ENCODE measurements at regions not wholly inside any gene's neighbourhood (a gene's known extent, or its start where the extent isn't known, plus 50 kb on each side); places are given as distances from the start of the nearest gene placed in this dataset.

DNA sequence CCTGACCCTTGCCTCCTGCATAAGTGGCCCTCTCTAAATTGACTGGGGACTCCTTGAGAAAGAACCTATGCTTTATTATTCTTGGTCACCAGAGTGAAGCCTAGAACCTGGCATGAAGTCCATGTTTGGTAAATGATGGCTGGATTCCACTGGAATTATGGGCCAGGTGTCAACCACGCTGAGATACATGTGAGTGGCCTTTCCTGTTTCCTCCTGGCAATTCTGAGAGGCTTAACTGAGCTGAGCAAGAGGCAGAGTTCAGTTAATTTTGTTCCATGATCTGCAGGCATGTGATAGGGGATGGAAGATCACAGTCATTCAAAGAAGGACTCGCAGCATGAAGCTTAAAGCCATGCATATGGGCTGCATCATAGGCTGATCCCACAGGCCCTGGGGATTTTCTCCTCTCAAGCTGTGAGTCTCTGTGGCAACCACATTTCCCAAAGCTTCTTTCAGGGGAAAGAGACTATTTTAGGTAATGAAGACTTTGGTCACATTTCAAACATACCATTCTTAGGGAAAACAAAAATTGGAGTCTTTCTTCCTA, 69.4 kb upstream of the CLNK start (continued):
- TF ChIP-seq, protein P1, sequence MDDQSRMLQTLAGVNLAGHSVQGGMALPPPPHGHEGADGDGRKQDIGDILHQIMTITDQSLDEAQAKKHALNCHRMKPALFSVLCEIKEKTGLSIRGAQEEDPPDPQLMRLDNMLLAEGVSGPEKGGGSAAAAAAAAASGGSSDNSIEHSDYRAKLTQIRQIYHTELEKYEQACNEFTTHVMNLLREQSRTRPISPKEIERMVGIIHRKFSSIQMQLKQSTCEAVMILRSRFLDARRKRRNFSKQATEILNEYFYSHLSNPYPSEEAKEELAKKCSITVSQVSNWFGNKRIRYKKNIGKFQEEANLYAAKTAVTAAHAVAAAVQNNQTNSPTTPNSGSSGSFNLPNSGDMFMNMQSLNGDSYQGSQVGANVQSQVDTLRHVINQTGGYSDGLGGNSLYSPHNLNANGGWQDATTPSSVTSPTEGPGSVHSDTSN (IDR thresholded peaks at IDR 0.05) = no peak

DNA sequence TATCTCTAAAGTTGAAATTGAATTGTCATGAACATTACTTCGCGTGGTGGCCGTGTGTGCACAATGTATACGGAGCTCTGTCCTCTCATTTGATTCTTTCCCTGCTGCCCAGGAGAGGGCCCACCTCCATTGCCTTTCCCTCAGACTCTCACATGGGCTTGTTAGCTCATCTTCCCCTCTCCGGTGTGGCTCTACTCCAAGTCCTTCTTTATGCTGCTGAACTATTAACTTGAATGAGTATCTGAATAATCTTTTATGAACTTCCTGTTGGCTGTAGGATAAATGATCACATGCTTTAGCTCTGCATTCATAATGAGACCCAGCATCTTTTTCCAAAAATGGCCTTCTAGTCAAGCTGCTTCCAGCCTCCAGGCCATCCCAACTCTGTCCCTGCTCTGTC, 68.8 kb upstream of the CLNK start:
- Histone ChIP-seq H3K27ac (ENCODE audit: low read depth in 2 of 2, low read length in 1 of 2) (no peak overlapping the region), H3K79me2 (ENCODE audit: insufficient read depth) (no peaks in the 10 kb centered on the region), H4K20me1 (ENCODE audit: insufficient read depth) (no peaks in the 10 kb centered on the region), H3K4me1 (ENCODE audit: control insufficient read depth in 1 of 2, insufficient read depth in 2 of 2, low read depth in 1 of 2, low read length in 1 of 2) (no peaks in the 10 kb centered on the region), H3K27me3 (ENCODE audit: insufficient read depth) (no peaks in the 10 kb centered on the region), H3K9me2 (no peaks in the 10 kb centered on the region), H3K4me2 (no peak overlapping the region), H3F3A (replicated peaks; ENCODE audit: insufficient read depth) (no peaks in the 10 kb centered on the region), H3K9me3 (no peaks in the 10 kb centered on the region), H3K4me3 (ENCODE audit: low read depth in 2 of 2, low read length in 1 of 2) (no peak overlapping the region), H2AFZ (ENCODE audit: low read depth) (no peak overlapping the region), H3K36me3 (replicated peaks in 1 of 2; ENCODE audit: control insufficient read depth in 1 of 2, insufficient read depth in 2 of 2, low read length in 1 of 2) (no peaks in the 10 kb centered on the region), H3K9ac (no peak overlapping the region)
- ChIA-PET POLR2A (no interaction called here), CTCF (no interaction called here)
- 23% methylated on average over 5 of the region's 5 CpGs for WGBS (ENCODE audit: low lambda C conversion rate)
- TF ChIP-seq, protein P2, sequence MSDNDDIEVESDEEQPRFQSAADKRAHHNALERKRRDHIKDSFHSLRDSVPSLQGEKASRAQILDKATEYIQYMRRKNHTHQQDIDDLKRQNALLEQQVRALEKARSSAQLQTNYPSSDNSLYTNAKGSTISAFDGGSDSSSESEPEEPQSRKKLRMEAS (IDR thresholded peaks at IDR 0.05; ENCODE audit: low read depth) = no peak
- no peak for TF ChIP-seq GATA2 (CRISPR knock-in tag; IDR thresholded peaks at IDR 0.05)
- no peak for DNase-seq

DNA sequence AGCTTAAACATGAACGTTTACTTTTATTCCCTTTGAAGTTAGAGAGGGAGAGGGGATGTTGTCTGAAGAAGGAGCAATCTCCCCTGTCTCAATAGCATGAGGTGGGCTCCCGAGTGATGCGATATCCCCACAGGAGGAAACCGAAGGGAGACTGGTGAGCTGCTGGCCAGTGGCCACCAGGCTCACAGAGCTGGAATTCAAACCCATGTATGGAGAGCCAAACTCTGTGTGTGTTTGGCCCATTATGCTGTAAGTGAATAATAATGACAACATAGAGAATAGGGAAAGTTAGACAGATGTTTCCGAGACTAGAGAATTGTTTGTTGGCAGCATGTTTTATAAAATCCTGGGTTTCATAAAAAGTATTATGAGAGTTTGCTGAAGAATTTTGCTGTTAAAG, 66.1 kb upstream of the CLNK start:
- no peak overlapping the region for H3K9ac ChIP-seq
- no peaks in the 10 kb centered on the region for H3K79me2 ChIP-seq (ENCODE audit: insufficient read depth)
- ChIA-PET CTCF (no interaction called here), POLR2A (no interaction called here)
- no peaks in the 10 kb centered on the region for H3K9me2 ChIP-seq
- no peaks in the 10 kb centered on the region for H4K20me1 ChIP-seq (ENCODE audit: insufficient read depth)
- no peak for DNase-seq
- H3K4me3 ChIP-seq (ENCODE audit: low read depth in 2 of 2, low read length in 1 of 2) = no peak overlapping the region
- H3K36me3 ChIP-seq (replicated peaks in 1 of 2; ENCODE audit: control insufficient read depth in 1 of 2, insufficient read depth in 2 of 2, low read length in 1 of 2) = no peaks in the 10 kb centered on the region
- TF ChIP-seq, protein P3, sequence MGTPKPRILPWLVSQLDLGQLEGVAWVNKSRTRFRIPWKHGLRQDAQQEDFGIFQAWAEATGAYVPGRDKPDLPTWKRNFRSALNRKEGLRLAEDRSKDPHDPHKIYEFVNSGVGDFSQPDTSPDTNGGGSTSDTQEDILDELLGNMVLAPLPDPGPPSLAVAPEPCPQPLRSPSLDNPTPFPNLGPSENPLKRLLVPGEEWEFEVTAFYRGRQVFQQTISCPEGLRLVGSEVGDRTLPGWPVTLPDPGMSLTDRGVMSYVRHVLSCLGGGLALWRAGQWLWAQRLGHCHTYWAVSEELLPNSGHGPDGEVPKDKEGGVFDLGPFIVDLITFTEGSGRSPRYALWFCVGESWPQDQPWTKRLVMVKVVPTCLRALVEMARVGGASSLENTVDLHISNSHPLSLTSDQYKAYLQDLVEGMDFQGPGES (IDR thresholded peaks at IDR 0.05; ENCODE audit: low read depth, low read length) = no peak
- TF ChIP-seq FOSL2 (IDR thresholded peaks at IDR 0.05; ENCODE audit: borderline replicate concordance, low read depth) (no peak), MEF2A (IDR thresholded peaks at IDR 0.05; ENCODE audit: borderline replicate concordance, low read depth) (no peak), POLR2AphosphoS5 (IDR thresholded peaks at IDR 0.05; ENCODE audit: low read depth, low read length) (no peak)
- TF ChIP-seq, protein P4, sequence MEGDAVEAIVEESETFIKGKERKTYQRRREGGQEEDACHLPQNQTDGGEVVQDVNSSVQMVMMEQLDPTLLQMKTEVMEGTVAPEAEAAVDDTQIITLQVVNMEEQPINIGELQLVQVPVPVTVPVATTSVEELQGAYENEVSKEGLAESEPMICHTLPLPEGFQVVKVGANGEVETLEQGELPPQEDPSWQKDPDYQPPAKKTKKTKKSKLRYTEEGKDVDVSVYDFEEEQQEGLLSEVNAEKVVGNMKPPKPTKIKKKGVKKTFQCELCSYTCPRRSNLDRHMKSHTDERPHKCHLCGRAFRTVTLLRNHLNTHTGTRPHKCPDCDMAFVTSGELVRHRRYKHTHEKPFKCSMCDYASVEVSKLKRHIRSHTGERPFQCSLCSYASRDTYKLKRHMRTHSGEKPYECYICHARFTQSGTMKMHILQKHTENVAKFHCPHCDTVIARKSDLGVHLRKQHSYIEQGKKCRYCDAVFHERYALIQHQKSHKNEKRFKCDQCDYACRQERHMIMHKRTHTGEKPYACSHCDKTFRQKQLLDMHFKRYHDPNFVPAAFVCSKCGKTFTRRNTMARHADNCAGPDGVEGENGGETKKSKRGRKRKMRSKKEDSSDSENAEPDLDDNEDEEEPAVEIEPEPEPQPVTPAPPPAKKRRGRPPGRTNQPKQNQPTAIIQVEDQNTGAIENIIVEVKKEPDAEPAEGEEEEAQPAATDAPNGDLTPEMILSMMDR (IDR thresholded peaks at IDR 0.05) = no peak
- TF ChIP-seq, protein P5, sequence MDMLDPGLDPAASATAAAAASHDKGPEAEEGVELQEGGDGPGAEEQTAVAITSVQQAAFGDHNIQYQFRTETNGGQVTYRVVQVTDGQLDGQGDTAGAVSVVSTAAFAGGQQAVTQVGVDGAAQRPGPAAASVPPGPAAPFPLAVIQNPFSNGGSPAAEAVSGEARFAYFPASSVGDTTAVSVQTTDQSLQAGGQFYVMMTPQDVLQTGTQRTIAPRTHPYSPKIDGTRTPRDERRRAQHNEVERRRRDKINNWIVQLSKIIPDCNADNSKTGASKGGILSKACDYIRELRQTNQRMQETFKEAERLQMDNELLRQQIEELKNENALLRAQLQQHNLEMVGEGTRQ (IDR thresholded peaks at IDR 0.05; ENCODE audit: borderline replicate concordance, low read depth, low read length) = no peak
- H3K4me2 ChIP-seq = no peak overlapping the region
- WGBS (ENCODE audit: low lambda C conversion rate) = 5% methylated on average over 5 of the region's 5 CpGs
- H2AFZ ChIP-seq (ENCODE audit: low read depth) = no peak overlapping the region
- no peak overlapping the region for H3K27ac ChIP-seq (ENCODE audit: low read depth in 2 of 2, low read length in 1 of 2)
- H3K9me3 ChIP-seq = no peaks in the 10 kb centered on the region
- H3F3A ChIP-seq (replicated peaks; ENCODE audit: insufficient read depth) = no peaks in the 10 kb centered on the region
- no peaks in the 10 kb centered on the region for H3K4me1 ChIP-seq (ENCODE audit: control insufficient read depth in 1 of 2, insufficient read depth in 2 of 2, low read depth in 1 of 2, low read length in 1 of 2)
- H3K27me3 ChIP-seq (ENCODE audit: insufficient read depth) = no peaks in the 10 kb centered on the region

Measured in SK-N-SH (cell line).